LNCAP (cell line): ENCODE measurements at regions not wholly inside any gene's neighbourhood (a gene's known extent, or its start where the extent isn't known, plus 50 kb on each side); places are given as distances from the start of the nearest gene placed in this dataset.

Source experiments
- CTCF ChIP-seq: fragments of 450-650 bp; IDR thresholded peaks from 2 replicates; pipeline ENCODE4 v1.5.1; 2017; ENCODE audit warnings: mild to moderate bottlenecking

- no peak for TF ChIP-seq CTCF
Observed at GRCh38 chr10:121216721-121217181, 365.6 kb downstream of the WDR11 start.

GRCh38 chr10:121217331-121217730 lies 366.2 kb downstream of the WDR11 start:
- TF ChIP-seq CTCF: no peak

- no peak for TF ChIP-seq CTCF
Observed at GRCh38 chr10:121221072-121221471, 369.9 kb downstream of the WDR11 start.

GRCh38 chr10:121221991-121222390 lies 370.8 kb downstream of the WDR11 start:
- no peak for TF ChIP-seq CTCF

- TF ChIP-seq CTCF: no peak
Observed at GRCh38 chr10:121222842-121223241, 371.7 kb downstream of the WDR11 start.

- no peak for TF ChIP-seq CTCF
Observed at GRCh38 chr10:121231079-121231478, 367.2 kb downstream of the FGFR2 start.

GRCh38 chr10:121232494-121232893 lies 365.8 kb downstream of the FGFR2 start:
- no peak for TF ChIP-seq CTCF

GRCh38 chr10:121235692-121236091 lies 362.6 kb downstream of the FGFR2 start:
- no peak for TF ChIP-seq CTCF
